ENCODE measurements at regions not wholly inside any gene's neighbourhood (a gene's known extent, or its start where the extent isn't known, plus 50 kb on each side); places are given as distances from the start of the nearest gene placed in this dataset.

- no peak for DNase-seq (ENCODE audit: low spot score)
- in situ Hi-C loops (cut with HindIII; ENCODE audit: low sequenced_read_pairs): no loop called here
Measured at GRCh38 chr6:129778793-129779192, 68.8 kb upstream of the ARHGAP18 start.

GRCh38 chr6:129777371-129777770, 67.4 kb upstream of the ARHGAP18 start:
- no peak for DNase-seq (ENCODE audit: low spot score)
- in situ Hi-C loops (cut with HindIII; ENCODE audit: low sequenced_read_pairs): no loop called here

GRCh38 chr6:129776542-129777330, 66.8 kb upstream of the ARHGAP18 start:
- DNase-seq (ENCODE audit: low spot score): no peak
- in situ Hi-C loops (cut with HindIII; ENCODE audit: low sequenced_read_pairs): no loop called here

GRCh38 chr6:129774697-129775447, 64.9 kb upstream of the ARHGAP18 start:
- in situ Hi-C loops (cut with HindIII; ENCODE audit: low sequenced_read_pairs): no loop called here
- peak; percentile 51 for DNase-seq (ENCODE audit: low spot score)

GRCh38 chr6:129773304-129773703, 63.3 kb upstream of the ARHGAP18 start:
- in situ Hi-C loops (cut with HindIII; ENCODE audit: low sequenced_read_pairs): no loop called here
- no peak for DNase-seq (ENCODE audit: low spot score)

- in situ Hi-C loops (cut with HindIII; ENCODE audit: low sequenced_read_pairs): no loop called here
- no peak for DNase-seq (ENCODE audit: low spot score)
Measured at GRCh38 chr6:129771678-129772077, 61.7 kb upstream of the ARHGAP18 start.

GRCh38 chr6:129767776-129768485, 58.0 kb upstream of the ARHGAP18 start:
- DNase-seq (ENCODE audit: low spot score): no peak
- in situ Hi-C loops (cut with HindIII; ENCODE audit: low sequenced_read_pairs): no loop called here

GRCh38 chr6:129766959-129767728, 57.2 kb upstream of the ARHGAP18 start:
- in situ Hi-C loops (cut with HindIII; ENCODE audit: low sequenced_read_pairs): no loop called here
- no peak for DNase-seq (ENCODE audit: low spot score)

GRCh38 chr6:129764761-129765407, 54.9 kb upstream of the ARHGAP18 start:
- in situ Hi-C loops (cut with HindIII; ENCODE audit: low sequenced_read_pairs): no loop called here
- no peak for DNase-seq (ENCODE audit: low spot score)

GRCh38 chr6:129759796-129760605, 50.0 kb upstream of the ARHGAP18 start:
- DNase-seq (ENCODE audit: low spot score): no peak
- in situ Hi-C loops (cut with HindIII; ENCODE audit: low sequenced_read_pairs): no loop called here

Data from G401 (cell line).